Ovary (tissue), 7 donors: ENCODE measurements at regions not wholly inside any gene's neighbourhood (a gene's known extent, or its start where the extent isn't known, plus 50 kb on each side); places are given as distances from the start of the nearest gene placed in this dataset.

Source experiments
- DNase-seq, 5 donors: peaks; one replicate each; pipeline ENCODE4 v3.0.0-alpha.2; 2019 to 2020
- H3K27ac ChIP-seq, 2 donors: fragments of 200-600 bp; one replicate each; pipeline versions ENCODE4 v1.5.1 to v1.8.0; 2019 to 2022
- H3K27me3 ChIP-seq: fragments of 200-600 bp; one replicate; pipeline ENCODE4 v1.8.0; 2022
- H3K36me3 ChIP-seq: fragments of 200-600 bp; sonication (generic); one replicate; pipeline ENCODE4 v1.5.1; 2019
- H3K4me1 ChIP-seq: one replicate; pipeline ENCODE4 v1.8.1; 2013; ENCODE audit warnings: mild to moderate bottlenecking, moderate library complexity; ENCODE audit not compliant: insufficient read depth
- H3K4me3 ChIP-seq: fragments of 200-600 bp; sonication (generic); one replicate; pipeline ENCODE4 v1.5.1; 2017
- H3K9me3 ChIP-seq, 2 donors: fragments of 200-600 bp in 1 of 2; sonication (generic) in 1 of 2; one replicate each; pipeline versions ENCODE4 v1.5.1 to v1.8.1; 2013 to 2019; ENCODE audit warnings: mild to moderate bottlenecking in 1 of 2, moderate library complexity in 1 of 2
- CTCF ChIP-seq, 3 donors: fragments of 450-650 bp in 2 of 3; fragments of 200-600 bp in 1 of 3; IDR thresholded peaks; one replicate each; pipeline versions ENCODE4 v1.5.1 to v1.8.0; 2016 to 2022; ENCODE audit warnings: antibody characterized with exemption in 3 of 3, mild to moderate bottlenecking in 1 of 3
- EP300 ChIP-seq: sonication (generic); formaldehyde crosslinking; IDR thresholded peaks from one replicate; pipeline ENCODE4 v1.6.1; 2017; ENCODE audit warnings: antibody characterized with exemption
- POLR2A ChIP-seq: fragments of 450-650 bp; IDR thresholded peaks from one replicate; pipeline ENCODE4 v1.6.1; 2017; ENCODE audit warnings: antibody characterized with exemption, mild to moderate bottlenecking, moderate library complexity
- WGBS, 3 donors: extraction: QIAGEN DNeasy Blood & Tissue Kit in 1 of 3; methylation state at CpG; one replicate each; pipeline versions ENCODE4 v1.1.5 to v1.1.7; 2013 to 2017; 5-methylcytosine and 5-hydroxymethylcytosine counted together
- intact Hi-C, 4 donors: fragments of 100-400 bp; cut with DNase I; formaldehyde crosslinking; loops; one replicate each; pipeline versions ENCODE4 v1.11.0 to v1.15.1; 2022 to 2023
- donor health status: DM: no; HTN: no; CAD: no; lungs with moderate emphysema.
- donor health status: DM: no; HTN: no; CAD: no.
- donor health status: Bipolar disorder and iron deficiency.
- donor health status: DM: no; HTN: no; CAD: no.
- donor health status: DM: yes; HTN: yes; CAD: no.

GRCh38 chr1:11373895-11374747 is 101.1 kb downstream of the UBIAD1 start:
- H3K27ac ChIP-seq = no peak overlapping the region
- WGBS, 3 donors = 9 to 11% (median 10%) methylated on average over 5 of the region's 5 CpGs
- no peaks in the 10 kb centered on the region for H3K9me3 ChIP-seq
- TF ChIP-seq EP300 = no peak
- no peak for TF ChIP-seq POLR2A
- TF ChIP-seq CTCF (IDR thresholded peaks at IDR 0.05) = no peak
- intact Hi-C loops = no loop called here
- DNase-seq = peak in 3 of 5 donors; percentile 17 to 37 (median 22)
- no peaks in the 10 kb centered on the region for H3K36me3 ChIP-seq
- peaks cover 9% of the 10 kb centered on the region for H3K4me1 ChIP-seq
- no peak overlapping the region for H3K4me3 ChIP-seq
- no peaks in the 10 kb centered on the region for H3K27me3 ChIP-seq

- Histone ChIP-seq H3K4me1 (peaks cover 9% of the 10 kb centered on the region), H3K36me3 (no peaks in the 10 kb centered on the region), H3K4me3 (no peak overlapping the region), H3K27me3 (no peaks in the 10 kb centered on the region), H3K9me3 (no peaks in the 10 kb centered on the region), H3K27ac (no peak overlapping the region)
- WGBS, 3 donors = 70 to 74% (median 70%) methylated on average over 5 of the region's 5 CpGs
- TF ChIP-seq POLR2A (no peak), CTCF (IDR thresholded peaks at IDR 0.05) (no peak), EP300 (no peak)
- DNase-seq = no peak
- intact Hi-C loops = no loop called here
Measured at GRCh38 chr1:11374748-11375110, 101.7 kb downstream of the UBIAD1 start.

GRCh38 chr1:11377001-11377583 is 101.9 kb upstream of the DISP3 start:
- no peak for TF ChIP-seq EP300
- no peak for TF ChIP-seq CTCF (IDR thresholded peaks at IDR 0.05)
- no peak for TF ChIP-seq POLR2A
- WGBS, 3 donors = 50 to 64% (median 64%) methylated on average over 9 of the region's 9 CpGs
- intact Hi-C loops = no loop called here

GRCh38 chr1:11377954-11378353 is 101.0 kb upstream of the DISP3 start:
- WGBS, 3 donors = 93 to 94% (median 93%) methylated on average over 4 of the region's 4 CpGs
- H3K27me3 ChIP-seq = no peaks in the 10 kb centered on the region
- intact Hi-C loops = no loop called here
- H3K36me3 ChIP-seq = no peaks in the 10 kb centered on the region
- no peak overlapping the region for H3K27ac ChIP-seq
- no peaks in the 10 kb centered on the region for H3K9me3 ChIP-seq
- TF ChIP-seq EP300 = no peak
- no peak for TF ChIP-seq CTCF (IDR thresholded peaks at IDR 0.05)
- no peak for TF ChIP-seq POLR2A
- no peak overlapping the region for H3K4me3 ChIP-seq
- no peak for DNase-seq
- peaks cover 9% of the 10 kb centered on the region for H3K4me1 ChIP-seq

More at GRCh38 chr1:11377001-11377583, 101.9 kb upstream of the DISP3 start:
- Histone ChIP-seq H3K4me3 (no peak overlapping the region), H3K4me1 (peaks cover 9% of the 10 kb centered on the region), H3K27me3 (no peaks in the 10 kb centered on the region), H3K9me3 (no peaks in the 10 kb centered on the region), H3K27ac (no peak overlapping the region), H3K36me3 (no peaks in the 10 kb centered on the region)
- DNase-seq = no peak
